DOHH2 (cell line): ENCODE measurements at regions not wholly inside any gene's neighbourhood (a gene's known extent, or its start where the extent isn't known, plus 50 kb on each side); places are given as distances from the start of the nearest gene placed in this dataset.

Source experiments
- CTCF ChIP-seq: fragments of 200-600 bp; sonication (generic); IDR thresholded peaks from one replicate; pipeline ENCODE4 v1.5.1; 2014; ENCODE audit warnings: antibody characterized with exemption, mild to moderate bottlenecking, low read depth, low read length; ENCODE audit not compliant: poor library complexity, severe bottlenecking
- EZH2phosphoT487 ChIP-seq: fragments of 200-600 bp; sonication (generic); IDR thresholded peaks from 2 replicates; pipeline ENCODE4 v1.6.1; 2017; ENCODE audit warnings: borderline replicate concordance, mild to moderate bottlenecking, antibody characterized with exemption, low read length, moderate library complexity, mixed read lengths

- peak; percentile 82 for TF ChIP-seq CTCF
- TF ChIP-seq EZH2phosphoT487 = no peak
Observed at GRCh38 chr1:229714964-229715603, 89.0 kb downstream of the URB2 start.
